WERI-Rb-1 (cell line): ENCODE measurements at regions not wholly inside any gene's neighbourhood (a gene's known extent, or its start where the extent isn't known, plus 50 kb on each side); places are given as distances from the start of the nearest gene placed in this dataset.

Experiments used
- DNase-seq: peaks from one replicate; pipeline ENCODE4 v3.0.0-alpha.2; 2020
- H3K27ac ChIP-seq: fragments of 250-450 bp; sonication (Bioruptor Pico); 2 replicates; pipeline ENCODE4 v1.5.1; 2020; ENCODE audit warnings: mild to moderate bottlenecking, moderate library complexity
- H3K27me3 ChIP-seq: fragments of 250-450 bp; sonication (Bioruptor Pico); 2 replicates; pipeline ENCODE4 v1.5.1; 2021; ENCODE audit warnings: mild to moderate bottlenecking, low read depth, moderate library complexity; ENCODE audit not compliant: insufficient read depth, severe bottlenecking
- H3K36me3 ChIP-seq: fragments of 250-450 bp; sonication (Bioruptor Pico); 2 replicates; pipeline ENCODE4 v1.5.1; 2020; ENCODE audit warnings: mild to moderate bottlenecking, moderate library complexity
- H3K4me3 ChIP-seq: 2 replicates; pipeline ENCODE4 v1.5.1; 2011; ENCODE audit warnings: low read depth, mild to moderate bottlenecking, control low read depth, low read length
- H3K9me3 ChIP-seq: fragments of 250-450 bp; sonication (Bioruptor Pico); 2 replicates; pipeline ENCODE4 v1.5.1; 2021; ENCODE audit warnings: mild to moderate bottlenecking, moderate library complexity; ENCODE audit not compliant: severe bottlenecking
- CTCF ChIP-seq: IDR thresholded peaks from 2 replicates; pipeline ENCODE4 v1.5.1; 2011; ENCODE audit warnings: low read depth, mild to moderate bottlenecking, control low read depth, inconsistent platforms, low read length

- Histone ChIP-seq H3K9me3 (peaks cover 11% of the 10 kb centered on the region), H3K27me3 (no peaks in the 10 kb centered on the region), H3K4me3 (no peak overlapping the region), H3K36me3 (no peaks in the 10 kb centered on the region), H3K27ac (no peak overlapping the region)
- TF ChIP-seq CTCF, result no peak
- no peak for DNase-seq
These were observed 88.0 kb upstream of the SNRK start for GRCh38 chr3:43198301-43198700.

GRCh38 chr3:43197181-43197580 is 89.2 kb upstream of the SNRK start:
- H3K27ac ChIP-seq, result no peak overlapping the region
- H3K9me3 ChIP-seq, result peaks cover 11% of the 10 kb centered on the region
- no peaks in the 10 kb centered on the region for H3K27me3 ChIP-seq
- no peak overlapping the region for H3K4me3 ChIP-seq
- H3K36me3 ChIP-seq, result no peaks in the 10 kb centered on the region
- DNase-seq, result no peak
- TF ChIP-seq CTCF, result no peak

- DNase-seq, result no peak
- Histone ChIP-seq H3K9me3 (peaks cover 11% of the 10 kb centered on the region), H3K27ac (no peak overlapping the region), H3K36me3 (no peaks in the 10 kb centered on the region), H3K27me3 (no peaks in the 10 kb centered on the region), H3K4me3 (no peak overlapping the region)
- TF ChIP-seq CTCF, result no peak
These were observed 89.6 kb upstream of the SNRK start for GRCh38 chr3:43196721-43197120.

- TF ChIP-seq CTCF, result no peak
- Histone ChIP-seq H3K36me3 (no peaks in the 10 kb centered on the region), H3K27me3 (no peaks in the 10 kb centered on the region), H3K4me3 (no peak overlapping the region), H3K9me3 (peaks cover 11% of the 10 kb centered on the region), H3K27ac (no peak overlapping the region)
- no peak for DNase-seq
These were observed 89.2 kb upstream of the POMGNT2 start for GRCh38 chr3:43195115-43195498.

- H3K4me3 ChIP-seq, result no peak overlapping the region
- no peaks in the 10 kb centered on the region for H3K27me3 ChIP-seq
- no peak for TF ChIP-seq CTCF
- peaks cover 9% of the 10 kb centered on the region for H3K9me3 ChIP-seq
- no peaks in the 10 kb centered on the region for H3K36me3 ChIP-seq
- no peak for DNase-seq
- no peak overlapping the region for H3K27ac ChIP-seq
These were observed 88.7 kb upstream of the POMGNT2 start for GRCh38 chr3:43194490-43195114.

- no peaks in the 10 kb centered on the region for H3K36me3 ChIP-seq
- peaks cover 6% of the 10 kb centered on the region for H3K9me3 ChIP-seq
- no peak overlapping the region for H3K27ac ChIP-seq
- no peak for TF ChIP-seq CTCF
- no peak for DNase-seq
- H3K4me3 ChIP-seq, result no peak overlapping the region
- H3K27me3 ChIP-seq, result no peaks in the 10 kb centered on the region
These were observed 88.2 kb upstream of the POMGNT2 start for GRCh38 chr3:43194069-43194468.
